ACC112 (cell line): ENCODE measurements at regions not wholly inside any gene's neighbourhood (a gene's known extent, or its start where the extent isn't known, plus 50 kb on each side); places are given as distances from the start of the nearest gene placed in this dataset.
"Not testable (repeated sequence)": the region's sequence is repeated elsewhere in the genome, so short reads cannot be mapped to it uniquely, and the experiment has no call there.

Source experiments
- H2AFZ ChIP-seq: fragments of 200-600 bp; sonication (generic); one replicate; pipeline ENCODE4 v1.6.0; 2017; ENCODE audit warnings: antibody characterized with exemption, low read length; ENCODE audit not compliant: unreplicated experiment
- H3K27ac ChIP-seq: fragments of 200-600 bp; sonication (generic); 2 replicates; pipeline ENCODE4 v1.5.1; 2014; ENCODE audit warnings: low read depth, mild to moderate bottlenecking, antibody characterized with exemption, low read length, moderate library complexity
- H3K27me3 ChIP-seq: fragments of 200-600 bp; sonication (generic); 2 replicates; pipeline ENCODE4 v1.6.1; 2014; ENCODE audit warnings: mild to moderate bottlenecking, antibody characterized with exemption, low read length, moderate library complexity, mixed read lengths; ENCODE audit not compliant: insufficient read depth
- H3K36me3 ChIP-seq: fragments of 200-600 bp; sonication (generic); 2 replicates; pipeline ENCODE4 v1.6.1; 2016; ENCODE audit warnings: mild to moderate bottlenecking, antibody characterized with exemption, low read length, moderate library complexity, mixed read lengths; ENCODE audit not compliant: insufficient read depth
- H3K4me1 ChIP-seq: fragments of 200-600 bp; sonication (generic); one replicate; pipeline ENCODE4 v1.6.1; 2016; ENCODE audit warnings: low read length, mixed read lengths; ENCODE audit not compliant: insufficient read depth, unreplicated experiment, control insufficient read depth
- H3K4me3 ChIP-seq: fragments of 200-600 bp; sonication (generic); 2 replicates; pipeline ENCODE4 v1.5.1; 2014; ENCODE audit warnings: mild to moderate bottlenecking, low read depth, low read length
- H3K79me2 ChIP-seq: fragments of 200-600 bp; sonication (generic); one replicate; pipeline ENCODE4 v1.6.0; 2016; ENCODE audit warnings: low read length; ENCODE audit not compliant: control insufficient read depth, unreplicated experiment, insufficient read depth

GRCh38 chr11:69894648-69895047 lies 75.4 kb upstream of the FGF3 start:
- Histone ChIP-seq H2AFZ (no peak overlapping the region), H3K27ac (no peak overlapping the region), H3K36me3 (no peaks in the 10 kb centered on the region), H3K27me3 (peaks cover 76% of the 10 kb centered on the region), H3K4me3 (no peak overlapping the region), H3K79me2 (no peaks in the 10 kb centered on the region), H3K4me1 (no peaks in the 10 kb centered on the region)

- Histone ChIP-seq H3K79me2 (no peaks in the 10 kb centered on the region), H3K27me3 (peaks cover 60% of the 10 kb centered on the region), H3K4me1 (peaks cover 10% of the 10 kb centered on the region), H3K27ac (no peak overlapping the region), H3K36me3 (no peaks in the 10 kb centered on the region), H2AFZ (no peak overlapping the region), H3K4me3 (no peak overlapping the region)
These were observed 77.0 kb upstream of the FGF3 start for GRCh38 chr11:69896250-69896649.

- H3K36me3 ChIP-seq, result no peaks in the 10 kb centered on the region
- no peak overlapping the region for H3K4me3 ChIP-seq
- peaks cover 10% of the 10 kb centered on the region for H3K4me1 ChIP-seq
- H3K27ac ChIP-seq, result no peak overlapping the region
- H2AFZ ChIP-seq, result no peak overlapping the region
- H3K79me2 ChIP-seq, result no peaks in the 10 kb centered on the region
- peaks cover 42% of the 10 kb centered on the region for H3K27me3 ChIP-seq
These were observed 78.9 kb upstream of the FGF3 start for GRCh38 chr11:69898123-69898522.

GRCh38 chr11:69899957-69900821 lies 81.0 kb upstream of the FGF3 start:
- H3K36me3 ChIP-seq, result no peaks in the 10 kb centered on the region
- H3K4me1 ChIP-seq, result peaks cover 10% of the 10 kb centered on the region
- peaks cover 21% of the 10 kb centered on the region for H3K27me3 ChIP-seq
- H3K27ac ChIP-seq, result no peak overlapping the region
- no peaks in the 10 kb centered on the region for H3K79me2 ChIP-seq
- no peak overlapping the region for H3K4me3 ChIP-seq
- H2AFZ ChIP-seq, result no peak overlapping the region

- H2AFZ ChIP-seq, H3K4me3 ChIP-seq, H3K4me1 ChIP-seq, H3K36me3 ChIP-seq, H3K27ac ChIP-seq, H3K79me2 ChIP-seq: not testable (repeated sequence)
- peaks cover 18% of the 10 kb centered on the region for H3K27me3 ChIP-seq
These were observed 81.6 kb upstream of the FGF3 start for GRCh38 chr11:69900822-69901302.

- Histone ChIP-seq H3K4me1 (peaks cover 10% of the 10 kb centered on the region), H3K27ac (no peak overlapping the region), H3K4me3 (no peak overlapping the region), H2AFZ (no peak overlapping the region), H3K79me2 (no peaks in the 10 kb centered on the region), H3K36me3 (no peaks in the 10 kb centered on the region), H3K27me3 (peaks cover 9% of the 10 kb centered on the region)
These were observed 83.1 kb upstream of the FGF3 start for GRCh38 chr11:69902337-69902736.

GRCh38 chr11:69903211-69903610 lies 84.0 kb upstream of the FGF3 start:
- H3K4me3 ChIP-seq, result no peak overlapping the region
- H3K36me3 ChIP-seq, result no peaks in the 10 kb centered on the region
- no peaks in the 10 kb centered on the region for H3K79me2 ChIP-seq
- peaks cover 3% of the 10 kb centered on the region; the same call in 1 of the 2 replicates for H3K27me3 ChIP-seq
- H3K27ac ChIP-seq, result no peak overlapping the region
- H2AFZ ChIP-seq, result no peak overlapping the region
- peaks cover 10% of the 10 kb centered on the region for H3K4me1 ChIP-seq

GRCh38 chr11:69904161-69904973 lies 85.2 kb upstream of the FGF3 start:
- H3K4me3 ChIP-seq, result no peak overlapping the region
- H2AFZ ChIP-seq, result no peak overlapping the region
- no peaks in the 10 kb centered on the region for H3K36me3 ChIP-seq
- H3K4me1 ChIP-seq, result peaks cover 10% of the 10 kb centered on the region
- no peak overlapping the region for H3K27ac ChIP-seq
- H3K27me3 ChIP-seq, result peaks cover 13% of the 10 kb centered on the region
- H3K79me2 ChIP-seq, result no peaks in the 10 kb centered on the region

GRCh38 chr11:69904974-69905535 lies 85.8 kb upstream of the FGF3 start:
- H3K4me3 ChIP-seq, result no peak overlapping the region
- no peaks in the 10 kb centered on the region for H3K79me2 ChIP-seq
- peaks cover 10% of the 10 kb centered on the region for H3K4me1 ChIP-seq
- no peaks in the 10 kb centered on the region for H3K36me3 ChIP-seq
- peaks cover 19% of the 10 kb centered on the region for H3K27me3 ChIP-seq
- H2AFZ ChIP-seq, result no peak overlapping the region
- H3K27ac ChIP-seq, result no peak overlapping the region

- Histone ChIP-seq H3K36me3 (no peaks in the 10 kb centered on the region), H3K79me2 (no peaks in the 10 kb centered on the region), H3K27me3 (peaks cover 19% of the 10 kb centered on the region), H3K27ac (no peak overlapping the region), H3K4me3 (no peak overlapping the region), H2AFZ (no peak overlapping the region), H3K4me1 (peaks cover 2% of the 10 kb centered on the region)
These were observed 86.6 kb upstream of the FGF3 start for GRCh38 chr11:69905611-69906452.
